Cerebellar cortex (tissue), 1 donor: ENCODE measurements at regions not wholly inside any gene's neighbourhood (a gene's known extent, or its start where the extent isn't known, plus 50 kb on each side); places are given as distances from the start of the nearest gene placed in this dataset.
A peak's percentile ranks its signal among the peaks of the same experiment; 100 is the strongest.
"Not testable (repeated sequence)": the region's sequence is repeated elsewhere in the genome, so short reads cannot be mapped to it uniquely, and the experiment has no call there.

Experiments used
- DNase-seq: peaks from one replicate; pipeline ENCODE4 v3.0.0-alpha.2; 2015; ENCODE audit warnings: low spot score

DNA sequence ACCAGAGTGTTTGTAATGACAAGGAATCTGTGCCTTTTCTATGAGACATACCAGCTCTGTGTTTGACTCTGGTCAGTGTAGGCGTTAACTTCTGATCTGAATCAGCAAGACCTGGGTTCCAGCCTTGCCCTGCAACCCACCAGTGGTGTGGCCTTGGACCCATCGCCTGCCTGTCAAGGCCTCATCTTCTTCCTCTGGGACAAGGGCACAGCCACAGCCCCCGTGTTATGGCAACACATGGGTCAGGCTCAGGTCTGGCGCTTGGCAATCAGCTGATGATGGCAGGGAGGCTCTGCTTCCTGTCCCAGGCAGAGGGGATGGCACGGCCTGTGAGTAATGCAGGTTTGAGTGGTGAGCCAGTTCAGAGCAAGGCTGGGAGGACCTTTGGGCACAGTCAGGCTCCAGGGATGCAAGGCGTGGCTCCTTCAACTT is 69.1 kb upstream of the PLGLB2 start:
- DNase-seq = not testable (repeated sequence)

DNA sequence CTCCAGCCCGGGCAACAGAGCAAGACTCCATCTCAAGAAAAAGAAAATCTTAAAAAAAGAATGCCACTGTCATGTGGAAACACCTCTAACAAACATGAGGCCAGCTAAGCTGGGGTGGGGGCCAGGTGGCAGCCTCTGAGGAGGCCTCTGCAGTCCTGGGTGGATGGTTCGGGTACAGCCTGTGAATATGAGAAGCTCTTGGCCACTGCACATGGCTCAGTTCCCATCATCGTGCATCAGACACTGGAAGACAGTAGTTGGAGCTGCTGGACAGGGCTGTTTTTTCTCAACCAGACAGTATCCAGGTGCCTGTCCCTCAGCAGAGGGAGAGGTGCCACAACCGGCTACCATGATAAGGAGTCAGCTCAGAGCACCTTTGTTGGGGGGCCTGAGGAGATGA is 67.9 kb upstream of the PLGLB2 start:
- DNase-seq = not testable (repeated sequence)

DNA sequence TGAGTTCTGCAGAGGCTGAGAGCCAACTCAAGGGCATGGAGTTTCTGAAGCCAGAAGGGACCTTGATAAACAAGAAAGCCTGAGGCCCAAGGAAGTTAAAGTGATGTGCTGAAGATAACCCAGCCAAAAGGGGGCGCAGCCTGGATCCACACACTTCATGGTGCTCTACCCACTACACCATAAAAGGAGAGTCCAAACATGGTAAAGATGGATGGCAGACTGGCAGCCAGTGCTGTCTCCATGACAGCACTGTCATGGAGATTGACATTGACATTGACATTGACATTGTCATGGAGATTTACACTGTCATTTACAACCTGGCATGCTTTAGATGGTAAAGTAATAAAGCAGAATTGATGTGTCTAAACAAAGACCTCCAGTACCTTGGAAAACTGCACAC is 67.2 kb upstream of the PLGLB2 start:
- DNase-seq = not testable (repeated sequence)

DNA sequence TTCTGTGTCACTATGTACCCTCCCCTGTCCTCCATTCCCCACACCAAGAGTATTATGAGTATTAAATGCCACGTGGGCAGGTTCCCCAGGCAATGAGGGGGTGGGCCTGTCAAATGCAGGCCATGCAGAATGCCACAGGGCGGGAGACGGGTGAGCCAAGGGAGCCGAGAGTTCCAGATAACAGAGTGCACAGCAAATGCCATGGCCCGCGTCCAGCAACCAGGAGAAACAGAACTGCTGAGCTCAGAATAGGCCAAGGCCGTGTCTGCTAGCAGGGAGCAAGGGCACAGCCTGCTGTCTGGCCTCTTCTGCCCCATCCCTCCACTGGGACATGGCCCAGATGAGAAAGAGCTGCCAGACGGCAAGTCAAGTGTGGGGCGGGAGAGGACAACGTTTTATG is 64.4 kb upstream of the PLGLB2 start:
- DNase-seq = peak; percentile 58

DNA sequence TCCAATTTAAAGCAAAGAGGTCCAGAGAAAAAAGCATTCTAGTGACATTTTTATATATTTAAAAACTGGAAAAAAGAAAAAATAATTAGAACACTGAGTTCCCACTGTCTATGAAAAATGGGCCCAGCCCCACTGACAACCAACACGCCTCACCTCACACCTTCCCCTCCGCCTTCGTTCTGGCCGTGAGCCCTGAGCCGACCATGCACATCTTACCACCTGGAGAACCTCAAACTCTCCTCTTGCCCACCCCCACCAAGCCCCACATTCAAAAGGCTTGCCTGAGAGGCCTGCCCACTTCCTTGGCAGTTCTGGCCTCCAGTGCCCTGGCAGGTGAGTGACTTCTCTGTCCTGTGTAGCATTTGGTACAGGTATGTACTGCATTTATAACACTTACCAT is 63.9 kb upstream of the PLGLB2 start:
- DNase-seq = not testable (repeated sequence)

DNA sequence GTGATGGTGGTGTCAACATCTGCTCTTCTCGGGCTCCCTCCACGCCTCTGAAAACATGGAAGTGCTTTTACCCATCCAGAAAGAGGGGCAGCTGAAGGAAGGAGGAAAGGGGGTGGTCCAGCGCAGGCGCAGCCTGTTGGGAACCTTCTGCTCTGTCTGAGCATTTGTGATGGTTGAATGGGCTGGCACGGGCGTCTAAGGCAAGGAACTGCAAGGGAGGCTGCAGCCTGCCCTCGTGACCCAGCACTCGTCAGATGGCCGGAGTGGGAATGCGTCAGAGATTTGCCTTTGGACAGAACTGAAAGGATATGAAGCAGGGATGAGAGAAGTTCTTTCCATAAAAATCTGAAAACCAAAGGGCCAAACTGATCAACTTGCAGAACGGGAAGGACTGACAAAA is 62.3 kb upstream of the PLGLB2 start:
- DNase-seq = not testable (repeated sequence)

DNA sequence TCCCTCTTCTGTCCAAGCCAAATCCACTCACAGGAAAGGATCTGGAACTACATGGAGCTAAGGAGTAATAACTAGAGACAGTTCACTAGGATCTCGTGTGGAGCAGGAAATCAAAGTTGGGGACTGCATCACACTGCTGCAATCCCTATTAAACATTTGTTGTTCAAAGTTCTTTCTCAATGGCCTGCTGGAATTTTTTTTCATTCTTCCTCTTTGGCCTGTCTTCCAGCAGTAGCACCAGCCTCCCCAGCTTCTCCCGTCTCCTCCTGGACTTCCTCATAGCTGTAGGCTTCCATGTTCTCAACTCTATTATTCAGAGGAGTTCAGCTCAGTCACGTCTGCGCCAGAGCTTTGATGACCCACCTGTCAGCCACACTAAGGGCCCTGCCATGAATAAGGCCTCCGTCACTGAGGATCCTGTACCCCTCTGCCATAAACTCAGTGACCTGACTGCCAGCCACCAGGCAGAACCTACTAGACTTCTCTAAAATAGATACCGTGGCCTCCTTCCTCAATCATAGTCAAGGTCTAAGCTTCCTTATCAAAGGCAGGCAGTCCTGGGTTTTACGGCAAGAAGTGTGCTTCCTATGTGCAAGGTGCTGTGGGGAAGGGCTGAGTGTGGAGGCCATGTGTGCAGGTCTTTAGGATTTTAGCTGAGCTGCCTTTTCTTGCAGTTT is 60.9 kb upstream of the PLGLB2 start:
- not testable (repeated sequence) for DNase-seq

DNA sequence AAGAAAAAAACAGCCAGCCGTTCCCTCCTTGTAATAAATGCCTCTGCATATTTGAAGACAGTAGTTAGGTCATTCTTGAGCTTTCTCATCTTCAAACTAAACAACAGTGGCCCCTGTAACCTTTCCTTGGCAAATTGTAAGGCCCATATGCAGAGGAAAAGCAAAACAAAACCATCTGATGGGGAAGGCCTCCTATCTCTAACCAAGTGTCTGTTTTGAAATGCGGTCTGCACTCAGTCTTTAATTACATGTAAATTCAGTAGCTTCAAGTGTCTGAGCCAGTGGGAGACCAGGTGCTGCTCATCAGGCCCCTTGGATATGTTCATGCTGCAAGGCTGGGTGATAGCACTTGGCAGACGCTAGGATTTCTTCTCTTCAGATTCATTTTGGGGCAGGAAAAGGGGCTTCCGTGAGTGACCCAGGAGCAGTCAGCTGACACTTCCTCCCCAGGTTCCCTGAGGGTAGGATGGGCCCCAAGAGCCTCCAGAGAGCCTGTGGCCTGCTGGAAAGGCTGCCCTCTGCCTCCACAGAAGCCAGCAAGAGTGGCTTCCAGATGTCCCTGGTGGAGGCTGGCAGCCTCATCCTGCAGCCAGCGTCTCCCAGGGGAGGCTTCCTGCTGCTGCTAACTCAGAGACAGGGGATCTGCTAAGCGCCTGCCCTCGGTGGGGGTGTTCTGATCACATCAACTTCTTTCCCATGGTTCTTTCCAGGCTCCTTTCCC is 60.2 kb upstream of the PLGLB2 start:
- DNase-seq = not testable (repeated sequence)

DNA sequence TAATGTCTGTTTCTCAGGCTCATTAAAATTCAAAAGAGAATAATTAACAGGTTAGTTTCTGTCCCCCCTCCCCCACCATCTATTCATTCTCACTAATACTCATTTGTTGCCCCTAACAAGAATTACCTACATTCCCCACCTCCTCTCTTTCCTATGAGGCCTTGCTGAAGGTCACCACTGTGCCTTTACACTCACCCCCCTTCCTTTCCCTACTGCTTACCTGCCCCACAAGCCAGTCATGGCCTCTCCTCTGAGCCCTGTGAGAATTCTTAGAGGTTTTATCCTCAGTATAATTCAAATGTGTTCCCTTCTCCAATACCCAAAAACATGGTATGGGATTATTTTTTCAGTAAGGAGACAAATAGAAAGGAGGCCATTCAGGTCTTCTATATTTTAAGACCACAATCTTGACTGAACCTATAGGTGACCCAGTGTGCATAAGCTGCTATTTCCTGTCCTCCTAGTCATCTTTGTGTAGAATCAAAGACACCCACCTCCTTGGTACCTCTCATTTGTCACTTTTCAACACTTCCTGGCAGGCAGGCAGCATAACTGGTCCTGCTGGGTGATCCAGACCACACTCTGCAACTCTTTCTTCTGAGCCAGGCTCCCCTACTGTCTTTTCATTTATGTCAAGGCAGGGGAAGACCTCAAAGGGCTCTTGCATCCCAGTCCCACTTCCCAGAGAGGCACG is 55.8 kb upstream of the PLGLB2 start:
- DNase-seq = not testable (repeated sequence)

DNA sequence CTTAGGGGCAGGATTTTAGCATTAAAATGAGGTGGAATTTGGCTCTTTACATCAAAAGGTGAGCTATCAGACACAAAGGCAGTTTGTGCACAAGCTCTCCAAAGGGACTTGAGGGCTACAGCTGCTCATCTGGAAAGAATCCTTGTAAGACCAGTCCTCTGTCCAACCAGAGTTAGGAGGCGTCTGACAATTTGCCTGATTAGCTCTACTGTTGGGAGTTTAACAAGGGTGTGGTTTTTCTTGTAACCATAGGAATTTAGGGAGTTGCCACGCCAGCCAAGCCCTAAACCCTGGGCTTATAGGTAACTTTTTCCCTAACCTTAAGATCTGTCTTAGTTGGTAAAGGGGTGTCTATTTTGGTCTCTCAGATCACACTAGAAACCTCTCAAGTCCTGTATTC is 55.0 kb upstream of the PLGLB2 start:
- DNase-seq = not testable (repeated sequence)

DNA sequence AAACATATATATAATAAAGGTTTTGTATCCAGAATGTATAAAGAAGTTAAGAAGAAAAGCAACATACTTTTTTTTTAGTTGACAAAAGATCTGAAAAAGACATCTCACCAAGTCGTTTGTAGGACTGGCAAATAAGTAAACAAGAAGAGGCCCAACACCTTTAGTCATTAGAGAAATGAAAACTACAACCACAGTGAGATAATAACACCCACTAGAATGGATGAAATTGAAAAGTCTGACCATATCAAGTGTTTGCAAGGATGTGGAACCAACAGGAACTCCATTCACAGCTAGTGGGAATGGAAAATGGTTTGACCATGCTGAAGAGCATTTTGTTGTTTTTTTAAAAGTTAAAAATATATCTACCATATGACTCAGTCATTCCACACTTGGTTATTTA is 54.0 kb upstream of the PLGLB2 start:
- DNase-seq = not testable (repeated sequence)

DNA sequence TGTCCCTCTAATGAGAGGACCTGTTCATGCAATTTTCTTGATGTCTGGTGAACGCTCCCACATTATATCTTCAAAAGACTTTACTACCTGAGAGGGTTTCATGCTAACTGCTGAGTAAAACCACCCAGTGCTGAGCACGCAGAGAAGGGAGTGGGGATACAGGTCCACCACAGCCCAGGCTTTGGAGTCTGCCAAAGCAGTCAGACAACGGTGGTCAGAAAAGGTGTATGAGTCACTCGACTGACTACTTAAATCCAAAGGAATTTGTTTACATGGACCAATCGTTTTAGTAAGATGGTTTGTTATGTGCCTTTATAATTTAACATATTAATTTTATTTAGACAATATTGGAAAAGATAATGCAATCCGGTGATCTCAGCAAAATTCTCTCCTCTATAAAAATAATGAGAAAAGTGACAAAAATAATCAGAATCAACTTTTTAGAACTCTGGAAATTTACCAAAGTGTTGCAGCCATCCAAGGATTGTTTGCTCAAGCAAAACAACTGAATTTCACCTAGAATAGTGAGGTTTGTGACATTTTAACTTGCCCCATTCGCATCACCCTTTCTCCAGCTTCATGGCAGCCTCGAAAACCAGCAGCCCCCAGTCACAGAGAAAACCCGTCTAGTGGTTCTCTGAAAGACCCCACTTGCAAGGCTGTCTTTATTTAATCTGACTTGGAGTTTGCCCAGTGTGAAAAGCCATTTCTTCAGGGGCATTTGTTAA is 52.1 kb upstream of the PLGLB2 start:
- DNase-seq = not testable (repeated sequence)
